ENCODE measurements at regions not wholly inside any gene's neighbourhood (a gene's known extent, or its start where the extent isn't known, plus 50 kb on each side); places are given as distances from the start of the nearest gene placed in this dataset.

DNA sequence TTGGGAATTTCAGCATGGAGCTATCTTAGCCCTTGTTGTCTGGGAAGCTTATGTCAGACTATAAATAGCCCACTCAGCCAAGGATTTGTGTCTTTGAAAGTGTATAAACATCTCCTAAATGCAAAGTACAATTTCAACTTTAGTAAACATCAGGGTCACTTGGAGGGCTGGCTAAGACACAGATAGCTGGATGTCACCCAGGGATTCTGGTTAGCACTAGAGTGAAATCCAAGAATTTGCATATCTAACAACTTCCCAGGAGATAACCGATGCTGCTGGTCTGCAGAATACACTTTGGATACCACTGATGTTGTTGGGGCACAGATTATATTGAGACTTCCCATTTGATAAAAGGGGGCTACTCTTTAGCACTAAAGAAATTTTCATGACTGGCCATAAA is 130.9 kb downstream of the PAX1 start:
- TF ChIP-seq CTCF (IDR thresholded peaks at IDR 0.05) (no peak), POLR2A (IDR thresholded peaks at IDR 0.05) (no peak), POLR2AphosphoS5 (IDR thresholded peaks at IDR 0.05; ENCODE audit: insufficient read depth in 1 of 2, low read depth in 1 of 2) (no peak)

Data from vagina (tissue), 2 donors.